SK-N-SH (cell line): ENCODE measurements at regions not wholly inside any gene's neighbourhood (a gene's known extent, or its start where the extent isn't known, plus 50 kb on each side); places are given as distances from the start of the nearest gene placed in this dataset.

Experiments used
- CTCF ChIA-PET: fragments of 300-600, 350-600 bp; formaldehyde crosslinking; extraction: SDS; loops from one replicate; lab custom pipeline; 2021; lab: Yijun Ruan, JAX
- POLR2A ChIA-PET: fragments of 350-600 bp; sonication (Branson Sonifier 250); formaldehyde crosslinking; extraction: SDS; loops from one replicate; lab custom pipeline; 2020; ENCODE audit warnings: antibody characterized with exemption, inconsistent platforms; lab: Yijun Ruan, JAX
- DNase-seq: peaks from one replicate; pipeline ENCODE4 v3.0.0; 2012
- H2AFZ ChIP-seq: fragments of 200-600 bp; sonication (generic); 2 replicates; pipeline ENCODE4 v1.8.1; 2016; ENCODE audit warnings: antibody characterized with exemption, mild to moderate bottlenecking, low read depth
- H3F3A ChIP-seq: fragments of 200-600 bp; sonication (generic); replicated peaks from 2 replicates; pipeline ENCODE3; 2016; ENCODE audit warnings: antibody characterized with exemption, mild to moderate bottlenecking; ENCODE audit not compliant: insufficient read depth
- H3K27ac ChIP-seq, 2 experiments: fragments of 200-500 bp in 1 of 2; fragments of 200-600 bp in 1 of 2; sonication (Bioruptor generic) in 1 of 2; sonication (generic), shearing (Covaris generic) in 1 of 2; 2 replicates each; pipeline versions ENCODE4 v1.5.1 to v1.6.1; 2014 to 2016; ENCODE audit warnings: low read depth in 2 of 2, inconsistent platforms in 1 of 2, low read length in 1 of 2, mild to moderate bottlenecking in 1 of 2, mixed read lengths in 1 of 2
- H3K27me3 ChIP-seq: fragments of 200-600 bp; sonication (generic), shearing (Covaris generic); 2 replicates; pipeline ENCODE4 v1.6.1; 2016; ENCODE audit warnings: mixed run types; ENCODE audit not compliant: insufficient read depth
- H3K36me3 ChIP-seq, 2 experiments: fragments of 200-500 bp in 1 of 2; fragments of 200-600 bp in 1 of 2; sonication (Bioruptor generic) in 1 of 2; sonication (generic) in 1 of 2; replicated peaks in 1 of 2; 2 replicates each; pipeline versions ENCODE3 to v1.5.1; 2014 to 2016; ENCODE audit warnings: low read length in 1 of 2, mild to moderate bottlenecking in 1 of 2; ENCODE audit not compliant: insufficient read depth in 2 of 2, control insufficient read depth in 1 of 2
- H3K4me1 ChIP-seq, 2 experiments: fragments of 200-500 bp in 1 of 2; fragments of 200-600 bp in 1 of 2; sonication (Bioruptor generic) in 1 of 2; sonication (generic), shearing (Covaris generic) in 1 of 2; 2 replicates each; pipeline versions ENCODE4 v1.5.1 to v1.6.1; 2014 to 2016; ENCODE audit warnings: low read depth in 1 of 2, low read length in 1 of 2, mixed run types in 1 of 2; ENCODE audit not compliant: insufficient read depth in 2 of 2, control insufficient read depth in 1 of 2
- H3K4me2 ChIP-seq: fragments of 200-600 bp; sonication (generic), shearing (Covaris generic); 2 replicates; pipeline ENCODE4 v1.6.1; 2017; ENCODE audit warnings: mixed run types
- H3K4me3 ChIP-seq, 2 experiments: fragments of 200-500 bp in 1 of 2; fragments of 200-600 bp in 1 of 2; sonication (Bioruptor generic) in 1 of 2; sonication (generic), shearing (Covaris generic) in 1 of 2; 2 replicates each; pipeline versions ENCODE4 v1.5.1 to v1.8.1; 2014 to 2016; ENCODE audit warnings: low read depth in 2 of 2, inconsistent platforms in 1 of 2, low read length in 1 of 2, mild to moderate bottlenecking in 1 of 2, mixed read lengths in 1 of 2, moderate library complexity in 1 of 2
- H3K79me2 ChIP-seq: fragments of 200-600 bp; sonication (generic); 2 replicates; pipeline ENCODE4 v1.8.1; 2017; ENCODE audit warnings: mild to moderate bottlenecking; ENCODE audit not compliant: insufficient read depth
- H3K9ac ChIP-seq: fragments of 200-600 bp; sonication (generic); 2 replicates; pipeline ENCODE4 v1.6.1; 2017; ENCODE audit warnings: mixed run types
- H3K9me2 ChIP-seq: fragments of 200-600 bp; sonication (generic); 2 replicates; pipeline ENCODE4 v1.6.1; 2017; ENCODE audit warnings: mixed run types
- H3K9me3 ChIP-seq: fragments of 200-600 bp; sonication (generic); 2 replicates; pipeline ENCODE4 v1.6.1; 2017; ENCODE audit warnings: mixed run types, mild to moderate bottlenecking, moderate library complexity
- H4K20me1 ChIP-seq: fragments of 200-600 bp; sonication (generic); 2 replicates; pipeline ENCODE4 v1.6.1; 2017; ENCODE audit warnings: mild to moderate bottlenecking, mixed run types; ENCODE audit not compliant: insufficient read depth
- CHD2 ChIP-seq: fragments of 150-350 bp; IDR thresholded peaks from 2 replicates; pipeline ENCODE4 v1.6.1; 2018; ENCODE audit warnings: low read length; ENCODE audit not compliant: partially characterized antibody
- CTCF ChIP-seq: fragments of 200-600 bp; sonication (generic); IDR thresholded peaks from 2 replicates; pipeline ENCODE4 v1.6.1; 2017; ENCODE audit warnings: antibody characterized with exemption, mild to moderate bottlenecking, moderate library complexity
- FOSL2 ChIP-seq: IDR thresholded peaks from 2 replicates; pipeline ENCODE4 v1.4.0; 2012; ENCODE audit warnings: low read depth, mild to moderate bottlenecking, moderate library complexity, borderline replicate concordance
- GABPA ChIP-seq: IDR thresholded peaks from 2 replicates; pipeline ENCODE4 v1.4.0; 2012; ENCODE audit warnings: low read depth, mild to moderate bottlenecking
- IRF3 ChIP-seq: fragments of 150-350 bp; IDR thresholded peaks from 2 replicates; pipeline ENCODE4 v1.6.1; 2016; ENCODE audit warnings: mild to moderate bottlenecking, low read depth, low read length
- MAX ChIP-seq: IDR thresholded peaks from 2 replicates; pipeline ENCODE4 v1.4.0; 2012; ENCODE audit warnings: low read depth
- NFIC ChIP-seq: IDR thresholded peaks from 2 replicates; pipeline ENCODE4 v1.4.0; 2012; ENCODE audit warnings: borderline replicate concordance
- POLR2AphosphoS5 ChIP-seq: IDR thresholded peaks from 2 replicates; pipeline ENCODE4 v1.6.1; 2012; ENCODE audit warnings: low read depth, low read length
- TAF1 ChIP-seq: IDR thresholded peaks from 2 replicates; pipeline ENCODE4 v1.6.1; 2012; ENCODE audit warnings: low read depth, mild to moderate bottlenecking, low read length, moderate library complexity, borderline replicate concordance
- USF1 ChIP-seq: IDR thresholded peaks from 2 replicates; pipeline ENCODE4 v1.4.0; 2012; ENCODE audit warnings: low read depth, borderline replicate concordance
- WGBS: methylation state at CpG from one replicate; pipeline ENCODE4 v1.1.6; 2017; ENCODE audit warnings: low lambda C conversion rate; 5-methylcytosine and 5-hydroxymethylcytosine counted together

GRCh38 chr15:70555713-70556112 is 207.6 kb downstream of the UACA start:
- POLR2A ChIA-PET, result no interaction called here
- peaks cover 9% of the 10 kb centered on the region for H3K27me3 ChIP-seq
- no peak for DNase-seq

More at GRCh38 chr15:70555713-70556112, 207.6 kb downstream of the UACA start:
- no peak overlapping the region for H3K4me3 ChIP-seq
- H3K9ac ChIP-seq, result no peak overlapping the region
- no peaks in the 10 kb centered on the region for H3K36me3 ChIP-seq
- 70% methylated on average over 3 of the region's 3 CpGs for whole genome bisulfite sequencing
- H3K4me2 ChIP-seq, result no peak overlapping the region
- H4K20me1 ChIP-seq, result no peaks in the 10 kb centered on the region
- no peak overlapping the region for H2AFZ ChIP-seq
- TF ChIP-seq GABPA (no peak), MAX (no peak), CHD2 (no peak), TAF1 (no peak), NFIC (no peak), FOSL2 (no peak), USF1 (no peak), IRF3 (no peak), CTCF (no peak), POLR2AphosphoS5 (no peak)
- TF ChIP-seq, all 33 proteins: peak for 0
- Histone ChIP-seq H3K9me3 (no peaks in the 10 kb centered on the region), H3K27ac (no peak overlapping the region), H3K79me2 (no peaks in the 10 kb centered on the region), H3F3A (no peaks in the 10 kb centered on the region), H3K4me1 (peaks cover 4 to 13% of the 10 kb centered on the region in 2 experiments; a peak in 1 of 4 replicates), H3K9me2 (no peaks in the 10 kb centered on the region)
- CTCF ChIA-PET, result interaction anchor here (1.0 kb wide), 1 partner anchor 13 kb away, joined by 3 read pairs; no protein-coding TSS in a partner anchor
